IPS-18a (cell line): ENCODE measurements at regions not wholly inside any gene's neighbourhood (a gene's known extent, or its start where the extent isn't known, plus 50 kb on each side); places are given as distances from the start of the nearest gene placed in this dataset.

ENCODE experiments used
- H3K27ac ChIP-seq: one replicate; pipeline ENCODE4 v1.5.1; 2013; ENCODE audit warnings: low read length
- H3K27me3 ChIP-seq: one replicate; pipeline ENCODE4 v1.6.1; 2013; ENCODE audit warnings: mild to moderate bottlenecking, low read length; ENCODE audit not compliant: control insufficient read depth, insufficient read depth
- H3K36me3 ChIP-seq: one replicate; pipeline ENCODE4 v1.6.1; 2013; ENCODE audit warnings: low read depth, low read length; ENCODE audit not compliant: control insufficient read depth
- H3K4me1 ChIP-seq: one replicate; pipeline ENCODE4 v1.6.1; 2013; ENCODE audit warnings: low read depth, low read length; ENCODE audit not compliant: control insufficient read depth
- H3K4me3 ChIP-seq: one replicate; pipeline ENCODE4 v1.5.1; 2013; ENCODE audit warnings: low read length
- H3K9ac ChIP-seq: one replicate; pipeline ENCODE4 v1.6.1; 2013; ENCODE audit warnings: mild to moderate bottlenecking, low read length, moderate library complexity
- H3K9me3 ChIP-seq: one replicate; pipeline ENCODE4 v1.6.1; 2013; ENCODE audit warnings: low read depth, low read length; ENCODE audit not compliant: control insufficient read depth

- Histone ChIP-seq H3K36me3 (no peaks in the 10 kb centered on the region), H3K4me3 (no peak overlapping the region), H3K9me3 (no peaks in the 10 kb centered on the region), H3K9ac (no peak overlapping the region), H3K27ac (no peak overlapping the region), H3K4me1 (no peaks in the 10 kb centered on the region), H3K27me3 (no peaks in the 10 kb centered on the region)
Measured at GRCh38 chr15:94610069-94610468, 378.7 kb downstream of the MCTP2 start.

GRCh38 chr15:94610485-94610884 is 379.1 kb downstream of the MCTP2 start:
- Histone ChIP-seq H3K4me3 (no peak overlapping the region), H3K36me3 (no peaks in the 10 kb centered on the region), H3K9me3 (no peaks in the 10 kb centered on the region), H3K4me1 (no peaks in the 10 kb centered on the region), H3K27me3 (no peaks in the 10 kb centered on the region), H3K27ac (no peak overlapping the region), H3K9ac (no peak overlapping the region)

GRCh38 chr15:94611656-94612055 is 380.3 kb downstream of the MCTP2 start:
- Histone ChIP-seq H3K9me3 (no peaks in the 10 kb centered on the region), H3K27ac (no peak overlapping the region), H3K4me3 (no peak overlapping the region), H3K27me3 (no peaks in the 10 kb centered on the region), H3K9ac (no peak overlapping the region), H3K36me3 (no peaks in the 10 kb centered on the region), H3K4me1 (no peaks in the 10 kb centered on the region)

- no peaks in the 10 kb centered on the region for H3K36me3 ChIP-seq
- no peaks in the 10 kb centered on the region for H3K27me3 ChIP-seq
- no peaks in the 10 kb centered on the region for H3K9me3 ChIP-seq
- H3K27ac ChIP-seq, result no peak overlapping the region
- no peaks in the 10 kb centered on the region for H3K4me1 ChIP-seq
- H3K9ac ChIP-seq, result no peak overlapping the region
- no peak overlapping the region for H3K4me3 ChIP-seq
Measured at GRCh38 chr15:94615688-94616087, 384.3 kb downstream of the MCTP2 start.

GRCh38 chr15:94620632-94621031 is 389.3 kb downstream of the MCTP2 start:
- Histone ChIP-seq H3K9me3 (no peaks in the 10 kb centered on the region), H3K27ac (no peak overlapping the region), H3K4me1 (no peaks in the 10 kb centered on the region), H3K36me3 (no peaks in the 10 kb centered on the region), H3K4me3 (no peak overlapping the region), H3K27me3 (no peaks in the 10 kb centered on the region), H3K9ac (no peak overlapping the region)

GRCh38 chr15:94621736-94622135 is 390.4 kb downstream of the MCTP2 start:
- H3K9me3 ChIP-seq, result no peaks in the 10 kb centered on the region
- H3K27ac ChIP-seq, result no peak overlapping the region
- no peaks in the 10 kb centered on the region for H3K36me3 ChIP-seq
- no peaks in the 10 kb centered on the region for H3K4me1 ChIP-seq
- no peak overlapping the region for H3K9ac ChIP-seq
- no peaks in the 10 kb centered on the region for H3K27me3 ChIP-seq
- H3K4me3 ChIP-seq, result no peak overlapping the region

GRCh38 chr15:94626949-94627348 is 395.6 kb downstream of the MCTP2 start:
- no peak overlapping the region for H3K9ac ChIP-seq
- no peaks in the 10 kb centered on the region for H3K9me3 ChIP-seq
- no peaks in the 10 kb centered on the region for H3K27me3 ChIP-seq
- no peak overlapping the region for H3K4me3 ChIP-seq
- no peaks in the 10 kb centered on the region for H3K4me1 ChIP-seq
- no peak overlapping the region for H3K27ac ChIP-seq
- H3K36me3 ChIP-seq, result no peaks in the 10 kb centered on the region

- Histone ChIP-seq H3K9me3 (no peaks in the 10 kb centered on the region), H3K27ac (no peak overlapping the region), H3K4me1 (no peaks in the 10 kb centered on the region), H3K27me3 (no peaks in the 10 kb centered on the region), H3K9ac (no peak overlapping the region), H3K36me3 (no peaks in the 10 kb centered on the region), H3K4me3 (no peak overlapping the region)
Measured at GRCh38 chr15:94631608-94632007, 400.2 kb downstream of the MCTP2 start.

- Histone ChIP-seq H3K9ac (no peak overlapping the region), H3K4me1 (no peaks in the 10 kb centered on the region), H3K4me3 (no peak overlapping the region), H3K9me3 (no peaks in the 10 kb centered on the region), H3K36me3 (no peaks in the 10 kb centered on the region), H3K27ac (no peak overlapping the region), H3K27me3 (no peaks in the 10 kb centered on the region)
Measured at GRCh38 chr15:94638183-94638582, 406.8 kb downstream of the MCTP2 start.

GRCh38 chr15:94639701-94640100 is 408.3 kb downstream of the MCTP2 start:
- no peaks in the 10 kb centered on the region for H3K36me3 ChIP-seq
- H3K27me3 ChIP-seq, result no peaks in the 10 kb centered on the region
- H3K9ac ChIP-seq, result no peak overlapping the region
- no peaks in the 10 kb centered on the region for H3K4me1 ChIP-seq
- H3K4me3 ChIP-seq, result no peak overlapping the region
- H3K27ac ChIP-seq, result no peak overlapping the region
- no peaks in the 10 kb centered on the region for H3K9me3 ChIP-seq

- Histone ChIP-seq H3K9ac (no peak overlapping the region), H3K4me3 (no peak overlapping the region), H3K4me1 (no peaks in the 10 kb centered on the region), H3K9me3 (no peaks in the 10 kb centered on the region), H3K36me3 (no peaks in the 10 kb centered on the region), H3K27me3 (no peaks in the 10 kb centered on the region), H3K27ac (no peak overlapping the region)
Measured at GRCh38 chr15:94644433-94644832, 413.1 kb downstream of the MCTP2 start.

GRCh38 chr15:94653071-94653470 is 421.7 kb downstream of the MCTP2 start:
- H3K27ac ChIP-seq, result no peak overlapping the region
- no peaks in the 10 kb centered on the region for H3K27me3 ChIP-seq
- peaks cover 4% of the 10 kb centered on the region for H3K4me1 ChIP-seq
- no peak overlapping the region for H3K4me3 ChIP-seq
- no peaks in the 10 kb centered on the region for H3K36me3 ChIP-seq
- H3K9me3 ChIP-seq, result no peaks in the 10 kb centered on the region
- H3K9ac ChIP-seq, result no peak overlapping the region
